ENCODE measurements at regions not wholly inside any gene's neighbourhood (a gene's known extent, or its start where the extent isn't known, plus 50 kb on each side); places are given as distances from the start of the nearest gene placed in this dataset.
A peak's percentile ranks its signal among the peaks of the same experiment; 100 is the strongest.

- H3K4me3 ChIP-seq (ENCODE audit: low read length): no peak overlapping the region
- DNase-seq (ENCODE audit: low read depth): no peak
- TF ChIP-seq CTCF (conservative IDR thresholded peaks at IDR 0.05; ENCODE audit: low read length): no peak
Observed at GRCh38 chr1:214215583-214215982, 65.4 kb upstream of the SMYD2 start.

- TF ChIP-seq CTCF (conservative IDR thresholded peaks at IDR 0.05; ENCODE audit: low read length): no peak
- DNase-seq (ENCODE audit: low read depth): no peak
- no peak overlapping the region for H3K4me3 ChIP-seq (ENCODE audit: low read length)
Observed at GRCh38 chr1:214216021-214216420, 64.9 kb upstream of the SMYD2 start.

GRCh38 chr1:214216779-214217178 is 64.2 kb upstream of the SMYD2 start:
- no peak for DNase-seq (ENCODE audit: low read depth)
- TF ChIP-seq CTCF (conservative IDR thresholded peaks at IDR 0.05; ENCODE audit: low read length): no peak

GRCh38 chr1:214219902-214220301 is 61.1 kb upstream of the SMYD2 start:
- no peak for DNase-seq (ENCODE audit: low read depth)
- TF ChIP-seq CTCF (conservative IDR thresholded peaks at IDR 0.05; ENCODE audit: low read length): no peak
- H3K4me3 ChIP-seq (ENCODE audit: low read length): no peak overlapping the region

More at GRCh38 chr1:214216779-214217178, 64.2 kb upstream of the SMYD2 start:
- H3K4me3 ChIP-seq (ENCODE audit: low read length): no peak overlapping the region

GRCh38 chr1:214220891-214221290 is 60.1 kb upstream of the SMYD2 start:
- DNase-seq (ENCODE audit: low read depth): no peak

GRCh38 chr1:214224611-214225354 is 56.2 kb upstream of the SMYD2 start:
- H3K4me3 ChIP-seq (ENCODE audit: low read length): peak overlapping the region; percentile 49
- no peak for TF ChIP-seq CTCF (conservative IDR thresholded peaks at IDR 0.05; ENCODE audit: low read length)
- peak; percentile 43 for DNase-seq (ENCODE audit: low read depth)

More at GRCh38 chr1:214220891-214221290, 60.1 kb upstream of the SMYD2 start:
- no peak for TF ChIP-seq CTCF (conservative IDR thresholded peaks at IDR 0.05; ENCODE audit: low read length)
- H3K4me3 ChIP-seq (ENCODE audit: low read length): no peak overlapping the region

GRCh38 chr1:214228976-214229375 is 52.0 kb upstream of the SMYD2 start:
- H3K4me3 ChIP-seq (ENCODE audit: low read length): no peak overlapping the region
- DNase-seq (ENCODE audit: low read depth): no peak
- no peak for TF ChIP-seq CTCF (conservative IDR thresholded peaks at IDR 0.05; ENCODE audit: low read length)
